ENCODE measurements at regions not wholly inside any gene's neighbourhood (a gene's known extent, or its start where the extent isn't known, plus 50 kb on each side); places are given as distances from the start of the nearest gene placed in this dataset.

- no peaks in the 10 kb centered on the region for H3K4me1 ChIP-seq
- H3K4me3 ChIP-seq, result no peak overlapping the region
- intact Hi-C loops (cut with DNase I), result loop anchor here in 1 of 10 donors (5.0 kb wide), 1 partner anchor 225 kb away; no protein-coding TSS in a partner anchor
- ATAC-seq (no peak), DNase-seq (no peak)
- no peaks in the 10 kb centered on the region for H3K27me3 ChIP-seq
- no peaks in the 10 kb centered on the region for H3K36me3 ChIP-seq
- H3K9me3 ChIP-seq, result no peaks in the 10 kb centered on the region
- no peak overlapping the region for H3K27ac ChIP-seq
- 44 to 64% (median 50%) methylated on average over 1 of the region's 1 CpG for WGBS, 4 donors
- TF ChIP-seq, protein P1, sequence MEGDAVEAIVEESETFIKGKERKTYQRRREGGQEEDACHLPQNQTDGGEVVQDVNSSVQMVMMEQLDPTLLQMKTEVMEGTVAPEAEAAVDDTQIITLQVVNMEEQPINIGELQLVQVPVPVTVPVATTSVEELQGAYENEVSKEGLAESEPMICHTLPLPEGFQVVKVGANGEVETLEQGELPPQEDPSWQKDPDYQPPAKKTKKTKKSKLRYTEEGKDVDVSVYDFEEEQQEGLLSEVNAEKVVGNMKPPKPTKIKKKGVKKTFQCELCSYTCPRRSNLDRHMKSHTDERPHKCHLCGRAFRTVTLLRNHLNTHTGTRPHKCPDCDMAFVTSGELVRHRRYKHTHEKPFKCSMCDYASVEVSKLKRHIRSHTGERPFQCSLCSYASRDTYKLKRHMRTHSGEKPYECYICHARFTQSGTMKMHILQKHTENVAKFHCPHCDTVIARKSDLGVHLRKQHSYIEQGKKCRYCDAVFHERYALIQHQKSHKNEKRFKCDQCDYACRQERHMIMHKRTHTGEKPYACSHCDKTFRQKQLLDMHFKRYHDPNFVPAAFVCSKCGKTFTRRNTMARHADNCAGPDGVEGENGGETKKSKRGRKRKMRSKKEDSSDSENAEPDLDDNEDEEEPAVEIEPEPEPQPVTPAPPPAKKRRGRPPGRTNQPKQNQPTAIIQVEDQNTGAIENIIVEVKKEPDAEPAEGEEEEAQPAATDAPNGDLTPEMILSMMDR (IDR thresholded peaks at IDR 0.05), result no peak
- TF ChIP-seq POLR2A (IDR thresholded peaks at IDR 0.05), result no peak
Observed at GRCh38 chr4:114087596-114088230, 108.3 kb upstream of the ARSJ start.

GRCh38 chr4:114088481-114088880 lies 109.0 kb upstream of the ARSJ start:
- Histone ChIP-seq H3K4me1 (no peaks in the 10 kb centered on the region), H3K9me3 (no peaks in the 10 kb centered on the region), H3K27me3 (no peaks in the 10 kb centered on the region), H3K36me3 (no peaks in the 10 kb centered on the region), H3K4me3 (no peak overlapping the region), H3K27ac (no peak overlapping the region)
- intact Hi-C loops (cut with DNase I), result loop anchor here in 1 of 10 donors (5.0 kb wide), 1 partner anchor 224 kb away; no protein-coding TSS in a partner anchor
- TF ChIP-seq POLR2A (IDR thresholded peaks at IDR 0.05), result no peak
- TF ChIP-seq, protein P1 (IDR thresholded peaks at IDR 0.05), result no peak
- no peak for ATAC-seq
- no peak for DNase-seq

DNA sequence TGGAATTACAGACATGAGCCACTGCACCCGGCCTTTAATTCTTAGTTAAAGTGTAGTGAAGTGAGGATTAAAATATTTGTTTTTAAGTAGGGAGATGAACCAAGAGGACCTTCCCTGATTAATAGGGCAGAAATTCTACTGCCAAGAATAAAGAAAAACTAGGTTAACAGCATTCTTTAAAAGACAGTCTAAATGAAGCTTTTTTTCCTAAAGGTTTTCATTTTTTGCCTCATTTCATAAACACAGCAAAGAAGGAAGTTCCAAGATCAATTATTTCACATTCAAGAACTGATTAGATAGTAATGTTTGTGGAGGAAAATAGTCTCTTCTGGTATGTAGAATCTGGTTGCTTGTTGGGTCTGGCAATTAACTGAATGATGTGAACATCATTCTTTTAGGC lies 112.1 kb upstream of the ARSJ start:
- intact Hi-C loops (cut with DNase I), result no loop called here
- 55 to 64% (median 62%) methylated on average over 1 of the region's 1 CpG for WGBS, 4 donors
- ATAC-seq (no peak), DNase-seq (no peak)
- Histone ChIP-seq H3K36me3 (no peaks in the 10 kb centered on the region), H3K4me3 (no peak overlapping the region), H3K4me1 (no peaks in the 10 kb centered on the region), H3K27me3 (no peaks in the 10 kb centered on the region), H3K9me3 (no peaks in the 10 kb centered on the region), H3K27ac (no peak overlapping the region)
- TF ChIP-seq, protein P1 (IDR thresholded peaks at IDR 0.05), result no peak
- no peak for TF ChIP-seq POLR2A (IDR thresholded peaks at IDR 0.05)

DNA sequence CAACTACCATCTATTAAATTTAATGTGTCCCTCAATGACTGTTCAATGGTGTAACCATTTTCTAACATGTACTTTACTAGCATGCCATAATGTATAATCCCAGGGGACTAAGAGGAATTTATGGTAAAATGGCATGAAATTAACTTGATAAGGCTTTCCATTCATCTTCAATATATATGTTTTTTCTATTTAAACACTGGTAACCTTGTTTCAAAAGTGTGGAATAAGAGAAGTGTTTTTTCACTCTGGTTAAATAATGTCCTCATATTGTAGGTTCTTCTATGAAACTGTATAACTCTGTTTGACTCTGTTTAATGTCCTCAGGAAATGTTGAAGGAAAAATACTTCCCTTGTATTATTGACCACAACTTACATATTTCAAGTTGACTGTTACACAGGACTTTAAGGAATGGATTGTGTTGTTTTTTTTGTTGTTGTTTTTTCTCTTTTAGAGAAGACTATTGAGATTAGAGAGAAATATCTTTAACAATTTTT lies 113.8 kb upstream of the ARSJ start:
- Histone ChIP-seq H3K4me1 (no peaks in the 10 kb centered on the region), H3K36me3 (no peaks in the 10 kb centered on the region), H3K9me3 (no peaks in the 10 kb centered on the region), H3K4me3 (no peak overlapping the region), H3K27ac (no peak overlapping the region), H3K27me3 (no peaks in the 10 kb centered on the region)
- DNase-seq, result no peak
- intact Hi-C loops (cut with DNase I), result no loop called here
- no peak for ATAC-seq
- TF ChIP-seq POLR2A (IDR thresholded peaks at IDR 0.05), result no peak
- TF ChIP-seq, protein P1 (IDR thresholded peaks at IDR 0.05), result no peak
